ENCODE measurements at regions not wholly inside any gene's neighbourhood (a gene's known extent, or its start where the extent isn't known, plus 50 kb on each side); places are given as distances from the start of the nearest gene placed in this dataset.

DNA sequence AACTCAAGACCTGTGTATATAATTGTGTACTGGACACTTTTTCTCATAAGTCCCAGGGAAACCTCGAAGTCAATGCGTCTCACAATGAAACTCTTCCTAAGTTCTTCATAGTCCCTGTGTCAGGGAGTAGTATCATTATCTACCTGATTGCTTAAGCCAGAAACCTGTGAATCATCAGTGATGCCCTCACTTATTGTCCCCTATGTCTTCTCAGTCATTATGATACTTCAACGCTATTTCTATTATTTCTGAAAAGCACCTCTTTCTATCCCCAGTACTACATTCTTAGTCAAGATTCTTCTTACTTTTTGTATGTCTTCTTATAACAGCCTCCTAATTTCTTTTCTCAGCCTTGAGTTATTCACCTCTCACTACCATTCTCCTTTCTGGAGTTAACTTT lies 94.3 kb downstream of the OTUD1 start:
- TF ChIP-seq, protein P1, sequence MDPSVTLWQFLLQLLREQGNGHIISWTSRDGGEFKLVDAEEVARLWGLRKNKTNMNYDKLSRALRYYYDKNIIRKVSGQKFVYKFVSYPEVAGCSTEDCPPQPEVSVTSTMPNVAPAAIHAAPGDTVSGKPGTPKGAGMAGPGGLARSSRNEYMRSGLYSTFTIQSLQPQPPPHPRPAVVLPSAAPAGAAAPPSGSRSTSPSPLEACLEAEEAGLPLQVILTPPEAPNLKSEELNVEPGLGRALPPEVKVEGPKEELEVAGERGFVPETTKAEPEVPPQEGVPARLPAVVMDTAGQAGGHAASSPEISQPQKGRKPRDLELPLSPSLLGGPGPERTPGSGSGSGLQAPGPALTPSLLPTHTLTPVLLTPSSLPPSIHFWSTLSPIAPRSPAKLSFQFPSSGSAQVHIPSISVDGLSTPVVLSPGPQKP (IDR thresholded peaks at IDR 0.05; ENCODE audit: low read depth, low read length), result no peak
- TF ChIP-seq ZNF274 (IDR thresholded peaks at IDR 0.05; ENCODE audit: insufficient read depth, insufficient read length) (no peak), CHD4 (IDR thresholded peaks at IDR 0.05) (no peak), KAT2A (conservative IDR thresholded peaks at IDR 0.05; ENCODE audit: control insufficient read depth, low read depth, low read length) (no peak), RAD51 (IDR thresholded peaks at IDR 0.05) (no peak), POLR2A (IDR thresholded peaks at IDR 0.05; ENCODE audit: low read depth, low read length) (no peak), ZNF217 (IDR thresholded peaks at IDR 0.05) (no peak), MYC (IDR thresholded peaks at IDR 0.05; ENCODE audit: insufficient read depth, insufficient read length, insufficient replicate concordance, low read length, severe bottlenecking) (no peak)
- TF ChIP-seq, protein P2, sequence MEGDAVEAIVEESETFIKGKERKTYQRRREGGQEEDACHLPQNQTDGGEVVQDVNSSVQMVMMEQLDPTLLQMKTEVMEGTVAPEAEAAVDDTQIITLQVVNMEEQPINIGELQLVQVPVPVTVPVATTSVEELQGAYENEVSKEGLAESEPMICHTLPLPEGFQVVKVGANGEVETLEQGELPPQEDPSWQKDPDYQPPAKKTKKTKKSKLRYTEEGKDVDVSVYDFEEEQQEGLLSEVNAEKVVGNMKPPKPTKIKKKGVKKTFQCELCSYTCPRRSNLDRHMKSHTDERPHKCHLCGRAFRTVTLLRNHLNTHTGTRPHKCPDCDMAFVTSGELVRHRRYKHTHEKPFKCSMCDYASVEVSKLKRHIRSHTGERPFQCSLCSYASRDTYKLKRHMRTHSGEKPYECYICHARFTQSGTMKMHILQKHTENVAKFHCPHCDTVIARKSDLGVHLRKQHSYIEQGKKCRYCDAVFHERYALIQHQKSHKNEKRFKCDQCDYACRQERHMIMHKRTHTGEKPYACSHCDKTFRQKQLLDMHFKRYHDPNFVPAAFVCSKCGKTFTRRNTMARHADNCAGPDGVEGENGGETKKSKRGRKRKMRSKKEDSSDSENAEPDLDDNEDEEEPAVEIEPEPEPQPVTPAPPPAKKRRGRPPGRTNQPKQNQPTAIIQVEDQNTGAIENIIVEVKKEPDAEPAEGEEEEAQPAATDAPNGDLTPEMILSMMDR (IDR thresholded peaks at IDR 0.05 in 2 of 3, conservative IDR thresholded peaks at IDR 0.05 in 1 of 3; ENCODE audit: control insufficient read depth in 2 of 3, extremely low read depth in 1 of 3, insufficient read depth in 1 of 3, low read depth in 3 of 3, low read length in 3 of 3), result no peak
- TF ChIP-seq, protein P3, sequence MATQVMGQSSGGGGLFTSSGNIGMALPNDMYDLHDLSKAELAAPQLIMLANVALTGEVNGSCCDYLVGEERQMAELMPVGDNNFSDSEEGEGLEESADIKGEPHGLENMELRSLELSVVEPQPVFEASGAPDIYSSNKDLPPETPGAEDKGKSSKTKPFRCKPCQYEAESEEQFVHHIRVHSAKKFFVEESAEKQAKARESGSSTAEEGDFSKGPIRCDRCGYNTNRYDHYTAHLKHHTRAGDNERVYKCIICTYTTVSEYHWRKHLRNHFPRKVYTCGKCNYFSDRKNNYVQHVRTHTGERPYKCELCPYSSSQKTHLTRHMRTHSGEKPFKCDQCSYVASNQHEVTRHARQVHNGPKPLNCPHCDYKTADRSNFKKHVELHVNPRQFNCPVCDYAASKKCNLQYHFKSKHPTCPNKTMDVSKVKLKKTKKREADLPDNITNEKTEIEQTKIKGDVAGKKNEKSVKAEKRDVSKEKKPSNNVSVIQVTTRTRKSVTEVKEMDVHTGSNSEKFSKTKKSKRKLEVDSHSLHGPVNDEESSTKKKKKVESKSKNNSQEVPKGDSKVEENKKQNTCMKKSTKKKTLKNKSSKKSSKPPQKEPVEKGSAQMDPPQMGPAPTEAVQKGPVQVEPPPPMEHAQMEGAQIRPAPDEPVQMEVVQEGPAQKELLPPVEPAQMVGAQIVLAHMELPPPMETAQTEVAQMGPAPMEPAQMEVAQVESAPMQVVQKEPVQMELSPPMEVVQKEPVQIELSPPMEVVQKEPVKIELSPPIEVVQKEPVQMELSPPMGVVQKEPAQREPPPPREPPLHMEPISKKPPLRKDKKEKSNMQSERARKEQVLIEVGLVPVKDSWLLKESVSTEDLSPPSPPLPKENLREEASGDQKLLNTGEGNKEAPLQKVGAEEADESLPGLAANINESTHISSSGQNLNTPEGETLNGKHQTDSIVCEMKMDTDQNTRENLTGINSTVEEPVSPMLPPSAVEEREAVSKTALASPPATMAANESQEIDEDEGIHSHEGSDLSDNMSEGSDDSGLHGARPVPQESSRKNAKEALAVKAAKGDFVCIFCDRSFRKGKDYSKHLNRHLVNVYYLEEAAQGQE (IDR thresholded peaks at IDR 0.05; ENCODE audit: low read depth, low read length), result no peak
- TF ChIP-seq, protein P4, sequence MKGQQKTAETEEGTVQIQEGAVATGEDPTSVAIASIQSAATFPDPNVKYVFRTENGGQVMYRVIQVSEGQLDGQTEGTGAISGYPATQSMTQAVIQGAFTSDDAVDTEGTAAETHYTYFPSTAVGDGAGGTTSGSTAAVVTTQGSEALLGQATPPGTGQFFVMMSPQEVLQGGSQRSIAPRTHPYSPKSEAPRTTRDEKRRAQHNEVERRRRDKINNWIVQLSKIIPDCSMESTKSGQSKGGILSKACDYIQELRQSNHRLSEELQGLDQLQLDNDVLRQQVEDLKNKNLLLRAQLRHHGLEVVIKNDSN (IDR thresholded peaks at IDR 0.05; ENCODE audit: borderline replicate concordance, extremely low read length, insufficient read depth, low read depth, low read length), result no peak

Measured in GM12878 (cell line).